Neural progenitor cell (in vitro differentiated cells): ENCODE measurements at regions not wholly inside any gene's neighbourhood (a gene's known extent, or its start where the extent isn't known, plus 50 kb on each side); places are given as distances from the start of the nearest gene placed in this dataset.

Source experiments
- DNase-seq: peaks from one replicate; pipeline ENCODE4 v3.0.0-alpha.2; 2016; ENCODE audit warnings: low spot score
- H2AFZ ChIP-seq: fragments of 200-600 bp; sonication (generic); replicated peaks from 2 replicates; pipeline ENCODE4 v1.6.1; 2016; ENCODE audit warnings: antibody characterized with exemption
- H3F3A ChIP-seq: fragments of 200-600 bp; sonication (generic); 2 replicates; pipeline ENCODE4 v1.6.1; 2016; ENCODE audit warnings: antibody characterized with exemption, low read depth
- H3K27ac ChIP-seq: fragments of 200-600 bp; sonication (generic); 2 replicates; pipeline ENCODE4 v1.5.1; 2016; ENCODE audit warnings: mild to moderate bottlenecking
- H3K27me3 ChIP-seq: fragments of 200-600 bp; sonication (generic); 2 replicates; pipeline ENCODE4 v1.6.1; 2016; ENCODE audit warnings: mild to moderate bottlenecking, moderate library complexity
- H3K36me3 ChIP-seq: fragments of 200-600 bp; sonication (generic); 2 replicates; pipeline ENCODE4 v1.5.1; 2016
- H3K4me1 ChIP-seq: fragments of 200-600 bp; sonication (generic); 2 replicates; pipeline ENCODE4 v1.6.1; 2016; ENCODE audit warnings: mixed run types
- H3K4me2 ChIP-seq: fragments of 200-600 bp; sonication (generic); 2 replicates; pipeline ENCODE4 v1.6.1; 2016
- H3K4me3 ChIP-seq: fragments of 200-600 bp; sonication (generic); 2 replicates; pipeline ENCODE4 v1.5.1; 2016
- H3K79me2 ChIP-seq: fragments of 200-600 bp; sonication (generic); 2 replicates; pipeline ENCODE4 v1.6.1; 2016; ENCODE audit warnings: low read depth
- H3K9ac ChIP-seq: fragments of 200-600 bp; sonication (generic); 2 replicates; pipeline ENCODE4 v1.6.1; 2016
- H3K9me3 ChIP-seq: fragments of 200-600 bp; sonication (generic); 2 replicates; pipeline ENCODE4 v1.5.1; 2016; ENCODE audit warnings: low read depth
- H4K20me1 ChIP-seq: fragments of 200-600 bp; sonication (generic); 2 replicates; pipeline ENCODE4 v1.6.1; 2016; ENCODE audit warnings: low read depth
- H3K27ac Mint-ChIP-seq: 3 replicates; pipeline ENCODE4 v1.8.0; 2021; ENCODE audit warnings: mixed read lengths
- H3K27me3 Mint-ChIP-seq: 2 replicates; pipeline ENCODE4 v1.8.0; 2022; ENCODE audit warnings: low read depth, mild to moderate bottlenecking, inconsistent platforms, moderate library complexity, mixed read lengths; ENCODE audit not compliant: insufficient read depth
- H3K36me3 Mint-ChIP-seq: 3 replicates; pipeline ENCODE4 v1.8.0; 2021; ENCODE audit warnings: mixed read lengths
- H3K4me1 Mint-ChIP-seq: 3 replicates; pipeline ENCODE4 v1.8.0; 2021; ENCODE audit warnings: mixed read lengths
- H3K4me3 Mint-ChIP-seq: 3 replicates; pipeline ENCODE4 v1.8.0; 2021; ENCODE audit warnings: mild to moderate bottlenecking, moderate library complexity, mixed read lengths
- H3K9me3 Mint-ChIP-seq: 3 replicates; pipeline ENCODE4 v1.8.0; 2020; ENCODE audit warnings: mixed read lengths
- CTCF ChIP-seq: fragments of 200-600 bp; sonication (generic); IDR thresholded peaks from 2 replicates; pipeline ENCODE4 v1.5.1; 2017; ENCODE audit warnings: antibody characterized with exemption, mild to moderate bottlenecking
- EZH2 ChIP-seq: fragments of 200-600 bp; sonication (generic); IDR thresholded peaks from 2 replicates; pipeline ENCODE4 v1.6.1; 2017; ENCODE audit warnings: antibody characterized with exemption, mild to moderate bottlenecking, moderate library complexity
- EZH2phosphoT487 ChIP-seq: fragments of 200-600 bp; sonication (generic); IDR thresholded peaks from 2 replicates; pipeline ENCODE4 v1.6.1; 2017; ENCODE audit warnings: antibody characterized with exemption

GRCh38 chr2:150188177-150188576 lies 299.3 kb downstream of the RND3 start:
- peaks cover 4% of the 10 kb centered on the region for H3K9me3 Mint-ChIP-seq
- no peak for DNase-seq
- H3K4me3 Mint-ChIP-seq = no peak overlapping the region
- peaks cover 3% of the 10 kb centered on the region for H3K9me3 ChIP-seq
- TF ChIP-seq CTCF (no peak), EZH2phosphoT487 (no peak)
- H4K20me1 ChIP-seq = no peaks in the 10 kb centered on the region
- H3K4me3 ChIP-seq = no peak overlapping the region
- H3K36me3 Mint-ChIP-seq = no peaks in the 10 kb centered on the region
- H3K4me2 ChIP-seq = no peak overlapping the region
- H3K27ac ChIP-seq = no peak overlapping the region
- H3K9ac ChIP-seq = no peak overlapping the region
- no peaks in the 10 kb centered on the region for H3K27me3 Mint-ChIP-seq
- H3K79me2 ChIP-seq = no peaks in the 10 kb centered on the region
- no peak overlapping the region for H2AFZ ChIP-seq
- no peaks in the 10 kb centered on the region for H3K36me3 ChIP-seq
- peaks cover 4% of the 10 kb centered on the region for H3K4me1 Mint-ChIP-seq
- no peaks in the 10 kb centered on the region for H3F3A ChIP-seq
- H3K27me3 ChIP-seq = no peaks in the 10 kb centered on the region
- H3K4me1 ChIP-seq = no peaks in the 10 kb centered on the region
- no peak overlapping the region for H3K27ac Mint-ChIP-seq

GRCh38 chr2:150182566-150183235 lies 304.8 kb downstream of the RND3 start:
- Mint-ChIP-seq H3K4me1 (peaks cover 4% of the 10 kb centered on the region), H3K36me3 (no peaks in the 10 kb centered on the region), H3K27me3 (no peaks in the 10 kb centered on the region), H3K9me3 (peaks cover 6% of the 10 kb centered on the region), H3K4me3 (no peak overlapping the region), H3K27ac (no peak overlapping the region)
- Histone ChIP-seq H3F3A (no peaks in the 10 kb centered on the region), H3K4me2 (no peak overlapping the region), H3K4me3 (no peak overlapping the region), H3K36me3 (no peaks in the 10 kb centered on the region), H2AFZ (no peak overlapping the region), H3K9me3 (peaks cover 3% of the 10 kb centered on the region), H3K27me3 (no peaks in the 10 kb centered on the region), H3K27ac (no peak overlapping the region), H4K20me1 (no peaks in the 10 kb centered on the region), H3K4me1 (no peaks in the 10 kb centered on the region), H3K9ac (no peak overlapping the region), H3K79me2 (no peaks in the 10 kb centered on the region)
- DNase-seq = no peak
- TF ChIP-seq CTCF = no peak
- TF ChIP-seq EZH2 = no peak
- TF ChIP-seq EZH2phosphoT487 = no peak

GRCh38 chr2:150178591-150178990 lies 308.9 kb downstream of the RND3 start:
- H3K27me3 Mint-ChIP-seq = no peaks in the 10 kb centered on the region
- no peak overlapping the region for H3K27ac ChIP-seq
- no peaks in the 10 kb centered on the region for H3K9me3 ChIP-seq
- H3K36me3 ChIP-seq = no peaks in the 10 kb centered on the region
- H3K4me3 ChIP-seq = no peak overlapping the region
- DNase-seq = no peak
- no peaks in the 10 kb centered on the region for H3K4me1 ChIP-seq
- H3K4me1 Mint-ChIP-seq = no peaks in the 10 kb centered on the region
- TF ChIP-seq CTCF (no peak), EZH2 (no peak), EZH2phosphoT487 (no peak)
- H3K4me3 Mint-ChIP-seq = no peak overlapping the region
- no peaks in the 10 kb centered on the region for H3K36me3 Mint-ChIP-seq
- no peak overlapping the region for H3K4me2 ChIP-seq
- H2AFZ ChIP-seq = no peak overlapping the region
- H3K27ac Mint-ChIP-seq = no peak overlapping the region
- H3K27me3 ChIP-seq = no peaks in the 10 kb centered on the region
- H3K79me2 ChIP-seq = no peaks in the 10 kb centered on the region
- H3K9ac ChIP-seq = no peak overlapping the region
- H3K9me3 Mint-ChIP-seq = peaks cover 2% of the 10 kb centered on the region
- no peaks in the 10 kb centered on the region for H3F3A ChIP-seq
- H4K20me1 ChIP-seq = no peaks in the 10 kb centered on the region
